Frontal cortex (tissue), 3 donors: ENCODE measurements at regions not wholly inside any gene's neighbourhood (a gene's known extent, or its start where the extent isn't known, plus 50 kb on each side); places are given as distances from the start of the nearest gene placed in this dataset.

Experiments
- DNase-seq, 2 donors: peaks; one replicate each; pipeline ENCODE4 v3.0.0; 2012; ENCODE audit warnings: low spot score in 2 of 2
- FAIRE-seq: peaks from 2 replicates; lab custom pipeline; 2012; peaks lifted over from hg19 to GRCh38; lab: Jason Lieb, UNC
- donor health status: control.
- donor health status: control.
- donor health status: control.

DNA sequence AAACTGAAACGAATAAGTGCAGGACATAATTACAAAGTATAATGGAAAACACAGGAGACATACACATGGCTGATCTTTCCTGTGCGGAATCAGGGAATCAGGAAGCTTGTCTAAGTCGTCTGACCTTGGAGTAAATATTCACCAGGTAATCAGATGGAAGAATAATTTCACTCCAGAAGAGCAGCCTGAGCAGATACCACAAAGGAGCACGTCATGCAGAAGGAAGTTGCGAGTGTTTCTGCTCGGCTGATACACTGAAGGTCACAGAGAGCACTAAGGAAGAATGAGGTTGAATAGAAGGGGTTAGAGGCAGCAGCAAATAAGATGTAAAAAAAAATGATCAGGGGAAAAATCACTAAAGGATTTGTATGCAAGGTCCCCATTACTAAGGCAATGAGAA lies 122.3 kb upstream of the GPC6 start:
- DNase-seq (no peak), FAIRE-seq (no peak)

DNA sequence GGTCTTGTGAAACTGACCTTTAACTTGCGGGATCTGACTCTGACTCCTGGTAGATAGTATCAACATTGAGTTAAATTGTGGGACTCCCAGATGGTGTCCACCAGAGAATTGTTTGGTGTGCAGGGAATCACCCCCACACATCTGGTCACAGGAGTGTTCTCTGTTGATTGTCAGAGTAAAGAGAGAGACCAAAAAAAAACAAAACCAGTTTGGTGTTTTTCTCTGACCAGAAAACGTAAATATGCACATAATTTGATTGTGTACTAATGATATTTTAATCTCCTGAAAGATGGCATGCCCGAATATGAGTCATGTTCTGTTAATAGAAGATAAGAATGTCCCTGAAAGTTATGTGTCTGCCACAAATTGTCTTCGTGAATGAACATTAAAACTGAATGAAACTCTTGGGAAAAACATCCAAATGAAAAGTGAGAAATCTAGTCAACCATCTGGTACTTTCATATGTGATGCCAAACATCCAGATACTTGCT lies 118.5 kb upstream of the GPC6 start:
- DNase-seq, result peak in 1 of 2 donors; percentile 8
- no peak for FAIRE-seq

DNA sequence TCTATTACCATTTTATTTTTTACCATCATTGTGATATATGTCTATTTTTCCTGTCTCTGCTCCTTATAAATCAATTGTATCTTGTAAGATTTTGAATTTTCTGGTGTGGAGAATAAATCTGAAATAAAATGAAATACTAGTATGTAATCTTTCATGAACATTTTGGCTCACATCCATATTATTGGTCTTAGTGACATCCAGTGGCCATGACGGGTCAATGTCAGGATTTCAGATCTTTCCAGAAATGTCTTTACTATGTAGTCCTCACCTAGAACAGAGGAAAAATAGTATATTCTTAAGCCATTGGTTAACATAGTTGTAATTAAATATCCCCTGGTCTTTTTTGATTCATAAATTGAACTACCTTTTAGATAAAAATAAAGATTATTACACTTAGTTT lies 109.8 kb upstream of the GPC6 start:
- no peak for FAIRE-seq
- DNase-seq, result no peak

GRCh38 chr13:93118081-93118615 lies 108.5 kb upstream of the GPC6 start:
- no peak for DNase-seq
- no peak for FAIRE-seq

DNA sequence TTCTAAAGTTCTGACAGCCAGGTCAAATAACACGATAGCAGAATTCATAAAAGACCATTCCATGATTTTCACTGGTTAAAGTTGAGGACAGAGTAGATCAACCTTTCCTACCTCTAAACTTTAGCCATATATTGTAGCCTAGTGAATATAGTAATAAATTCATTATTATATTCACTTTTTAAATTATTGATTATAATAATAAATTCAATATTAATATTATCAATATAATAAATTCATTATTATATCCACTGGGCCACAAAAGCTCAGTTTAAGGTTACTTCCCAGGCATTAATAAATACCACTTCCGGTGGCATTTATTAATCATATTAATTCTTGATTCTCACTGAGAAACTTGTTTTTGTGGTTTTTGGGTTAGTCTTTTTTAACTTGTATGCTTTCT lies 85.7 kb upstream of the GPC6 start:
- FAIRE-seq, result peak; percentile 40
- no peak for DNase-seq

GRCh38 chr13:93144031-93144430 lies 82.6 kb upstream of the GPC6 start:
- DNase-seq, result no peak
- FAIRE-seq, result no peak

- FAIRE-seq (no peak), DNase-seq (no peak)
Observed at GRCh38 chr13:93145199-93145598, 81.4 kb upstream of the GPC6 start.

DNA sequence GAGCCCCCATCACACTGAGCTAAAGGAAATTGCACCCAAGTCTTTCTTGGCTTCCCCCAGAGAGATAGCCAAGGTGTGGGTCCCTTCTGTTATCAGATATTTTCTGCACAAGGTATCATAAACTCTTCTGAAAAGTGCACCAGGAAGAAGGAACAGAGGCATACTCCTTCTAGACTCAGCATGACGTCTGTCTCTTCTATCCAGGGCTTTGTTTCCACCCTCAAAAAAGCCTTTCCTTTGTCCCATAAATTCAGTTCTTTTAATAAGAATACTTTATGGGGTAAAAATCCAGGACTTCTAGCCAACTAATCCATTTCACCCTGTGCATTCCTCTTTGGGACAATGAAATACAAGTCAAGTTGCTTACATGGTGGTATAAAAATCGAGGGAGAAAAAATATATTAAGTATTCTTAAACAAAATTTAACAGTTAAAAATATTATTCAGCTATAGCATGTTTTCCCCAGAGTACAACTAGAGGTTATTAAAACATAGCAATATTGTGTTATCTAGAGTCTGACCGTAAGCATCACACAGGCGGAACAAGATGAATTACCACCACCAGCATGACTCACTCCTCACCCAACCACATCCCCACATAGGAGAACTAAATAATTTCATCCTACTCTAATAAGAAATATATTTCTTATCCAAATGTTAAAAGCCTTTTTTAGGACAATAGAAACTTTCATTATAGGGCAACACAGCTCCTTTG lies 79.9 kb upstream of the GPC6 start:
- FAIRE-seq (no peak), DNase-seq (no peak)

DNA sequence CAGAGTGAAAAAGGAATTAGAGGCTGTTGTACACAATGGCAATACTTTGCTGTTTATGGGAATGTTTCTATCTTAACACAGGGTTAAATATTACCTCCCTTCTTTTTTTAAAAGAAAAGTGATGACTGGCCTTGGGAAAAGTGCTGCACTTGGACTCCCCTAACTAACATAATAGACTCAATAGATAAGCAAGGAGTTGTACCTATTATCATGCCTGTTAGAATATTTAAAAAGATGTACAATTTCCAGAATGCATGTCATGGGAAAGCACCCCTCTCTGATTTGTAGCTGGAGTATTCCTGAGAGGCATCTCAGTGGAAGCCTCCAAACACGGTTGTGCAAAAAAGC lies 79.3 kb upstream of the GPC6 start:
- DNase-seq (no peak), FAIRE-seq (no peak)

DNA sequence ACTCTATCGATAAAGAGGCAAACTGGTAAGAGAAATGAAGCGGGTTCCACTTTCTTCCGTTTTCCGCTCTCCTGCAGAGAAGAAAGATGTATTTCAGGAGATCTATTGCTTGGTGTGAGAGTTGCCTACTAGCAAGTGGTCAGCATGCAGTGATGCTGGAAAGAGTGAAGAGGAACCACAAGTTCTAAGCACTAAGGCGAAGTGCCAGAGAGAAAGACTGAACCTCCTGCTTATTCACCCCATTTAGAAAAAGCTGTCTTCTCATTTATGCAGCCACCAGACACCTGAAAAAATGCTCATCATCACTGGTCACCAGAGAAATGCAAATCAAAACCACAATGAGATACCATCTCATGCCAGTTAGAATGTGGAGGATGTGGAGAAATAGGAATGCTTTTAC lies 78.7 kb upstream of the GPC6 start:
- FAIRE-seq (no peak), DNase-seq (no peak)

- no peak for FAIRE-seq
- DNase-seq, result no peak
Observed at GRCh38 chr13:93151277-93151676, 75.3 kb upstream of the GPC6 start.

DNA sequence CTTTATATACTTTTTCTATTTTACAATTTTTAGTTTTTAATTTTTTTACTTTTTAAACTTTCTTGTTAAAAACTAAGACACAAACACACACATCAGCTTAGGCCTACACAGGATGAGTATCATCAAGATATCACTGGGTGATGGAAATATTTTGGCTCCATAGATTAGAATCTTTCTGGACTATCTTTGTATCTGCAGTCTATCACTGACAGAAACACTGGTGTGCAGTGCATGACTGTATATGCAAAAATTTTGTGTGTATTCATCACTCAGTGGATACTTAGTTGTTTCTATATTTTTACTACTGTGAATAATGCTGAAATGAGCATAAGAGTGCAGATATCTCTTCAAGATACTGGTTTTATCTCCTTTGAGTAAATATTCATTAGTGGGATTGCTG lies 68.0 kb upstream of the GPC6 start:
- DNase-seq (no peak), FAIRE-seq (no peak)

GRCh38 chr13:93169980-93170379 lies 56.6 kb upstream of the GPC6 start:
- FAIRE-seq (no peak), DNase-seq (no peak)

DNA sequence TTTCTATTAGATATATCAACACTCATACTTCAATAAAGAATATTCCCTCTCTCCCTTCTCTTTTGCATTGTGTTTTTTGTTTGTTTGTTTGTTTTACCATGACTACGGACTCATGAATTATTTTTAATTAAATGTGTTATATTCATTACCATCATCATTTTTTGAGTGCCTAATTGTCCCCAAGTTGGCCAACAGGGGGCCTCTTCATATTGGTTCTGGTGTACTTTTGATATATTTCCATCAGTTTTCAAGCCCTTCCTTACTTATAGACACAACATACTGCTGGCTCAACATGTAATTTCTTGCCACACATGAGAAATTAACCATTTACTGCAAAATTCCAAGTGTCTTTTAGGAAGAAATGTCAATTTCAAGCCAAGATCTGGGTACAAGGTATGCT lies 54.5 kb upstream of the GPC6 start:
- DNase-seq (no peak), FAIRE-seq (no peak)

- FAIRE-seq (no peak), DNase-seq (no peak)
Observed at GRCh38 chr13:93173654-93174053, 53.0 kb upstream of the GPC6 start.

DNA sequence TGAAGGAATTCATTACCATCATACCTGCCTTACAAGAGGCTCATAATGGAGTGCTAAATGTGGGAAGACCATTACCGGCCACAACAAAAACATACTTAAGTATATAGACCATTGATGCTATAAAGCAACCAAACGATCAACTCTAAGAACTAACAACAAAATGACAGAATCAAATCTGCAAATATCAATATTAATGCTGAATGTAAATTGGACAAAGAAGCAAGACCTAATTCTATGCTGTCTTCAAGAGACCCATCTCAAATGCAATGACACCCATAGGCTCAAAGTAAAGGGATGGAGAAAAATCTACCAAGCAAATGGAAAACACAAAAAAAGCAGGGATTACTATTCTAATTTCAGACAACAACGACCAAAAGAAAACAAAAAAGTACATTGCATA lies 52.3 kb upstream of the GPC6 start:
- no peak for FAIRE-seq
- DNase-seq, result no peak
